ENCODE measurements at regions not wholly inside any gene's neighbourhood (a gene's known extent, or its start where the extent isn't known, plus 50 kb on each side); places are given as distances from the start of the nearest gene placed in this dataset.

GRCh38 chr1:222373831-222374602, 173.9 kb downstream of the HHIPL2 start:
- TF ChIP-seq POLR2A (IDR thresholded peaks at IDR 0.05) = no peak
- TF ChIP-seq CTCF (IDR thresholded peaks at IDR 0.05) = no peak
- no peak overlapping the region for H3K4me3 ChIP-seq (ENCODE audit: low read depth, poor library complexity, severe bottlenecking)
- intact Hi-C loops (cut with DNase I; ENCODE audit: low total_unique reads) = no loop called here
- DNase-seq (ENCODE audit: low spot score in 2 of 2) = no peak
- WGBS, 2 donors = 59 to 65% methylated on average over 7 of the region's 7 CpGs

GRCh38 chr1:222373216-222373615, 174.7 kb downstream of the HHIPL2 start:
- intact Hi-C loops (cut with DNase I; ENCODE audit: low total_unique reads) = no loop called here
- no peak for DNase-seq (ENCODE audit: low spot score in 2 of 2)
- no peak overlapping the region for H3K4me3 ChIP-seq (ENCODE audit: low read depth, poor library complexity, severe bottlenecking)
- TF ChIP-seq POLR2A (IDR thresholded peaks at IDR 0.05) (no peak), CTCF (IDR thresholded peaks at IDR 0.05) (no peak)

GRCh38 chr1:222372221-222372620, 175.7 kb downstream of the HHIPL2 start:
- TF ChIP-seq POLR2A (IDR thresholded peaks at IDR 0.05) = no peak
- TF ChIP-seq CTCF (IDR thresholded peaks at IDR 0.05) = no peak
- WGBS, 2 donors = 75 to 79% methylated on average over 3 of the region's 3 CpGs
- intact Hi-C loops (cut with DNase I; ENCODE audit: low total_unique reads) = no loop called here
- no peak for DNase-seq (ENCODE audit: low spot score in 2 of 2)
- no peak overlapping the region for H3K4me3 ChIP-seq (ENCODE audit: low read depth, poor library complexity, severe bottlenecking)

GRCh38 chr1:222370913-222371675, 176.8 kb downstream of the HHIPL2 start:
- H3K4me3 ChIP-seq (ENCODE audit: low read depth, poor library complexity, severe bottlenecking) = no peak overlapping the region
- intact Hi-C loops (cut with DNase I; ENCODE audit: low total_unique reads) = no loop called here
- TF ChIP-seq CTCF (IDR thresholded peaks at IDR 0.05) (no peak), POLR2A (IDR thresholded peaks at IDR 0.05) (no peak)
- DNase-seq (ENCODE audit: low spot score in 2 of 2) = no peak
- 92 to 93% methylated on average over 7 of the region's 7 CpGs for WGBS, 2 donors

GRCh38 chr1:222370081-222370912, 177.6 kb downstream of the HHIPL2 start:
- TF ChIP-seq CTCF (IDR thresholded peaks at IDR 0.05) (no peak), POLR2A (IDR thresholded peaks at IDR 0.05) (no peak)
- intact Hi-C loops (cut with DNase I; ENCODE audit: low total_unique reads) = no loop called here
- H3K4me3 ChIP-seq (ENCODE audit: low read depth, poor library complexity, severe bottlenecking) = no peak overlapping the region
- no peak for DNase-seq (ENCODE audit: low spot score in 2 of 2)
- 85 to 91% methylated on average over 10 of the region's 10 CpGs for WGBS, 2 donors
